Natural killer cell (primary cell): ENCODE measurements at regions not wholly inside any gene's neighbourhood (a gene's known extent, or its start where the extent isn't known, plus 50 kb on each side); places are given as distances from the start of the nearest gene placed in this dataset.

Source experiments
- ATAC-seq, 3 donors: fragments of 150-1000 bp in 2 of 3; fragments of 200-7000 bp in 1 of 3; cut with Tn5 transposase; 1 replicate in 1 of 3; 2 replicates in 2 of 3; pipeline ENCODE4 v1.10.0; 2021; ENCODE audit warnings: mild to moderate bottlenecking in 2 of 3, moderate library complexity in 2 of 3
- DNase-seq, 2 donors: peaks; one replicate each; pipeline versions ENCODE4 v3.0.0 to v3.0.0-alpha.2; 2013 to 2021; ENCODE audit warnings: mixed read lengths in 1 of 2
- H3K27ac ChIP-seq: one replicate; pipeline ENCODE4 v1.5.1; 2013; ENCODE audit warnings: mild to moderate bottlenecking, low read length
- H3K27me3 ChIP-seq: one replicate; pipeline ENCODE4 v1.6.1; 2013; ENCODE audit warnings: low read length; ENCODE audit not compliant: control insufficient read depth, insufficient read depth
- H3K36me3 ChIP-seq: one replicate; pipeline ENCODE4 v1.6.1; 2013; ENCODE audit warnings: low read length; ENCODE audit not compliant: control insufficient read depth, insufficient read depth
- H3K4me1 ChIP-seq: one replicate; pipeline ENCODE4 v1.6.1; 2013; ENCODE audit warnings: low read length; ENCODE audit not compliant: control insufficient read depth, insufficient read depth
- H3K4me3 ChIP-seq: one replicate; pipeline ENCODE4 v1.5.1; 2013; ENCODE audit warnings: low read length
- H3K9me3 ChIP-seq: one replicate; pipeline ENCODE4 v1.6.1; 2013; ENCODE audit warnings: low read length; ENCODE audit not compliant: control insufficient read depth, insufficient read depth
- H3K27ac Mint-ChIP-seq, 2 donors: one replicate each; pipeline ENCODE4 v1.8.0; 2022; ENCODE audit warnings: mild to moderate bottlenecking in 2 of 2, mixed read lengths in 2 of 2, moderate library complexity in 1 of 2
- H3K27me3 Mint-ChIP-seq, 2 donors: one replicate each; pipeline ENCODE4 v1.8.0; 2022; ENCODE audit warnings: low read depth in 2 of 2, mixed read lengths in 2 of 2
- H3K36me3 Mint-ChIP-seq: one replicate; pipeline ENCODE4 v1.8.0; 2022; ENCODE audit warnings: mixed read lengths
- H3K4me1 Mint-ChIP-seq, 2 donors: one replicate each; pipeline ENCODE4 v1.8.0; 2022; ENCODE audit warnings: mixed read lengths in 2 of 2
- H3K4me3 Mint-ChIP-seq: one replicate; pipeline ENCODE4 v1.8.0; 2022; ENCODE audit warnings: mild to moderate bottlenecking, moderate library complexity, mixed read lengths
- H3K9me3 Mint-ChIP-seq, 2 donors: one replicate each; pipeline ENCODE4 v1.8.0; 2022; ENCODE audit warnings: mixed read lengths in 2 of 2
- CTCF ChIP-seq: fragments of 200-600 bp; IDR thresholded peaks from one replicate; pipeline ENCODE4 v1.8.0; 2022; ENCODE audit warnings: antibody characterized with exemption
- WGBS: methylation state at CpG from one replicate; pipeline ENCODE4 v1.1.7; 2013; ENCODE audit warnings: missing lambda C conversion rate; ENCODE audit not compliant: insufficient coverage; 5-methylcytosine and 5-hydroxymethylcytosine counted together
- intact Hi-C: fragments of 100-400 bp; cut with micrococcal nuclease; formaldehyde crosslinking; loops from one replicate; pipeline ENCODE4 v1.14.2; 2022

- DNase-seq: no peak
- ATAC-seq: no peak
- no peak overlapping the region for H3K27ac Mint-ChIP-seq
- H3K27me3 Mint-ChIP-seq: no peaks in the 10 kb centered on the region
- H3K4me3 Mint-ChIP-seq: no peak overlapping the region
- H3K36me3 ChIP-seq: no peaks in the 10 kb centered on the region
- no peaks in the 10 kb centered on the region for H3K9me3 ChIP-seq
- H3K9me3 Mint-ChIP-seq: peaks cover 0 to 6% of the 10 kb centered on the region in 2 donors
- no peaks in the 10 kb centered on the region for H3K36me3 Mint-ChIP-seq
- no peaks in the 10 kb centered on the region for H3K4me1 ChIP-seq
- WGBS: 89% methylated on average over 7 of the region's 7 CpGs
- H3K27ac ChIP-seq: no peak overlapping the region
- no peak overlapping the region for H3K4me3 ChIP-seq
- intact Hi-C loops: no loop called here
- no peak for TF ChIP-seq CTCF
- H3K4me1 Mint-ChIP-seq: no peaks in the 10 kb centered on the region
- H3K27me3 ChIP-seq: no peaks in the 10 kb centered on the region
Measured at GRCh38 chr15:48059791-48060190, 61.0 kb upstream of the SLC24A5 start.

GRCh38 chr15:48060396-48060795 is 60.4 kb upstream of the SLC24A5 start:
- intact Hi-C loops: no loop called here
- WGBS: no CpG with 5 or more reads among the region's 1 CpG

GRCh38 chr15:48061605-48062004 is 59.2 kb upstream of the SLC24A5 start:
- Mint-ChIP-seq H3K4me3 (no peak overlapping the region), H3K4me1 (no peaks in the 10 kb centered on the region), H3K36me3 (no peaks in the 10 kb centered on the region), H3K27ac (no peak overlapping the region), H3K9me3 (peaks cover 0 to 8% of the 10 kb centered on the region in 2 donors), H3K27me3 (no peaks in the 10 kb centered on the region)
- H3K4me3 ChIP-seq: no peak overlapping the region
- no peaks in the 10 kb centered on the region for H3K9me3 ChIP-seq
- intact Hi-C loops: no loop called here
- ATAC-seq (no peak), DNase-seq (no peak)
- no peak overlapping the region for H3K27ac ChIP-seq
- H3K27me3 ChIP-seq: no peaks in the 10 kb centered on the region
- WGBS: 93% methylated on average over 6 of the region's 6 CpGs
- H3K4me1 ChIP-seq: no peaks in the 10 kb centered on the region
- TF ChIP-seq CTCF: no peak
- no peaks in the 10 kb centered on the region for H3K36me3 ChIP-seq

More at GRCh38 chr15:48060396-48060795, 60.4 kb upstream of the SLC24A5 start:
- no peak overlapping the region for H3K4me3 Mint-ChIP-seq
- H3K9me3 Mint-ChIP-seq: peaks cover 0 to 6% of the 10 kb centered on the region in 2 donors
- no peak for TF ChIP-seq CTCF
- no peak for ATAC-seq
- H3K4me1 Mint-ChIP-seq: no peaks in the 10 kb centered on the region
- H3K4me1 ChIP-seq: no peaks in the 10 kb centered on the region
- no peaks in the 10 kb centered on the region for H3K27me3 Mint-ChIP-seq
- no peak overlapping the region for H3K27ac Mint-ChIP-seq
- no peaks in the 10 kb centered on the region for H3K9me3 ChIP-seq
- no peak for DNase-seq
- no peaks in the 10 kb centered on the region for H3K36me3 Mint-ChIP-seq
- H3K4me3 ChIP-seq: no peak overlapping the region
- no peak overlapping the region for H3K27ac ChIP-seq
- no peaks in the 10 kb centered on the region for H3K27me3 ChIP-seq
- no peaks in the 10 kb centered on the region for H3K36me3 ChIP-seq

- no peak overlapping the region for H3K27ac ChIP-seq
- ATAC-seq: no peak
- no peak overlapping the region for H3K4me3 ChIP-seq
- H3K9me3 Mint-ChIP-seq: peaks cover 0 to 8% of the 10 kb centered on the region in 2 donors
- H3K36me3 Mint-ChIP-seq: no peaks in the 10 kb centered on the region
- H3K9me3 ChIP-seq: no peaks in the 10 kb centered on the region
- WGBS: 86% methylated on average over 8 of the region's 11 CpGs
- no peaks in the 10 kb centered on the region for H3K4me1 Mint-ChIP-seq
- H3K4me1 ChIP-seq: no peaks in the 10 kb centered on the region
- no peak for TF ChIP-seq CTCF
- no peaks in the 10 kb centered on the region for H3K36me3 ChIP-seq
- intact Hi-C loops: no loop called here
- no peak for DNase-seq
- no peaks in the 10 kb centered on the region for H3K27me3 Mint-ChIP-seq
- no peaks in the 10 kb centered on the region for H3K27me3 ChIP-seq
- no peak overlapping the region for H3K4me3 Mint-ChIP-seq
- no peak overlapping the region for H3K27ac Mint-ChIP-seq
Measured at GRCh38 chr15:48062148-48062872, 58.5 kb upstream of the SLC24A5 start.
